ENCODE measurements at regions not wholly inside any gene's neighbourhood (a gene's known extent, or its start where the extent isn't known, plus 50 kb on each side); places are given as distances from the start of the nearest gene placed in this dataset.

DNA sequence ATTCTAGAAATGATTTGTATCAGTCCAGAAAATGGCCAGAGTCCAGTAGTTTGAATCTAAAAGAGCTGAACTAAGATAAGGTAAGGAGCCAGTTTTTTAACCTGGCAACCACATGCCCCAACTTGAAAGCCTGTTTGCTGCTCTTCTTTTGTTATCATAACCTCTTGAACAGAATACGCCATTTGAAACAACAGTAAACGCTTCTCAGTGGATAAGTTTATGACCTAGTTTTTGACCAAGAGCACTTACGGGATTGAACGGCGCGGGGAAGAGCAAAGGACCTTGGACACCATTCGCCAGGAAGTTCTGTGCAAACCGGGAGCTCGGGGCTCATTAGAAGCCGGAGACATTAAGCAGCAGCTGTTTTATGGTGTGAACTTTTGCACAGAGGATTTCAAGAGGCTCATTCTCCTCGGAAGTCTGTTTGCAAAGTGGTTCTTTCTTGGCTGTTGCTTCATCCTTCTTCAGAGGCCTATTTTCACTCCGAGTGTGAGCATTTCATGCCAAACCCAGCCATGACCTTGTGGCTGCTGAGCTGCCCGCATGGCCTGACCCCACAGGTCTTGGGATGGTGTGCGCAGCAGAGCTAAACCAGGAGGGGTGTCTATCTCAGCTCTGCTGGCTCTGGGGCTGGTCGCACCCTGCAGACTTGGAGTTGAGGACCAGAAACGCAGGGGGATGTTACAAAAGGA is 215.1 kb downstream of the SOX4 start:
- TF ChIP-seq, protein P1, sequence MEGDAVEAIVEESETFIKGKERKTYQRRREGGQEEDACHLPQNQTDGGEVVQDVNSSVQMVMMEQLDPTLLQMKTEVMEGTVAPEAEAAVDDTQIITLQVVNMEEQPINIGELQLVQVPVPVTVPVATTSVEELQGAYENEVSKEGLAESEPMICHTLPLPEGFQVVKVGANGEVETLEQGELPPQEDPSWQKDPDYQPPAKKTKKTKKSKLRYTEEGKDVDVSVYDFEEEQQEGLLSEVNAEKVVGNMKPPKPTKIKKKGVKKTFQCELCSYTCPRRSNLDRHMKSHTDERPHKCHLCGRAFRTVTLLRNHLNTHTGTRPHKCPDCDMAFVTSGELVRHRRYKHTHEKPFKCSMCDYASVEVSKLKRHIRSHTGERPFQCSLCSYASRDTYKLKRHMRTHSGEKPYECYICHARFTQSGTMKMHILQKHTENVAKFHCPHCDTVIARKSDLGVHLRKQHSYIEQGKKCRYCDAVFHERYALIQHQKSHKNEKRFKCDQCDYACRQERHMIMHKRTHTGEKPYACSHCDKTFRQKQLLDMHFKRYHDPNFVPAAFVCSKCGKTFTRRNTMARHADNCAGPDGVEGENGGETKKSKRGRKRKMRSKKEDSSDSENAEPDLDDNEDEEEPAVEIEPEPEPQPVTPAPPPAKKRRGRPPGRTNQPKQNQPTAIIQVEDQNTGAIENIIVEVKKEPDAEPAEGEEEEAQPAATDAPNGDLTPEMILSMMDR (IDR thresholded peaks at IDR 0.05) = no peak
- no peak for TF ChIP-seq POLR2A (IDR thresholded peaks at IDR 0.05)

All from adrenal gland (tissue), 5 donors.